ENCODE measurements at regions not wholly inside any gene's neighbourhood (a gene's known extent, or its start where the extent isn't known, plus 50 kb on each side); places are given as distances from the start of the nearest gene placed in this dataset.
A peak's percentile ranks its signal among the peaks of the same experiment; 100 is the strongest.
"Not testable (repeated sequence)": the region's sequence is repeated elsewhere in the genome, so short reads cannot be mapped to it uniquely, and the experiment has no call there.

GRCh38 chr12:127133675-127134335, 1133.2 kb upstream of the TMEM132C start:
- DNase-seq: no peak

DNA sequence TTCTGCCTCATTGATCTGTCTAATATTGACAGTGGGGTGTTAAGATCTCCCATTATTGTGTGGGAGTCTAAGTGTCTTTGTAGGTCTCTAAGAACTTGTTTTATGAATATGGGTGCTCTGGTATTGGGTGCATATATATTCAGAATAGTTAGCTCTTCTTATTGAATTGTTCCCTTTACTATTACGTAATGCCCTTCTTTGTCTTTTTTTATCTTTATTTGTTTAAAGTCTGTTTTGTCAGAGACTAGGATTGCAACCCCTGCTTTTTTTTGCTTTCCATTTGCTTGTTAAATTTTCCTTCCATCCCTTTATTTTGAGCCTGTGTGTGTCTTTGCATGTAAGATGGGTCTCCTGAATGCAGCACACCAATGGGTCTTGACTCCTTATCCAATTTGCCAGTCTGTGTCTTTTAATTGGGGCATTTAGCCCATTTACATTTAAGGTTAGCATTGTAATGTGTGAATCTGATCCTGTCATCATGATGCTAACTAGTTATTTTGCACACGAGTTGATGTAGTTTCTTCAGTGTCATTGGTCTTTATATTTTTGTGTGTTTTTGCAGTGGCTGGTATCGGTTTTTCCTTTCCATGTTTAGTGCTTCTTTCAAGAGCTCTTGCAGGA, 1126.0 kb upstream of the TMEM132C start:
- DNase-seq: not testable (repeated sequence)

GRCh38 chr12:127143020-127143419, 1124.0 kb upstream of the TMEM132C start:
- no peak for DNase-seq

GRCh38 chr12:127144770-127145169, 1122.2 kb upstream of the TMEM132C start:
- no peak for DNase-seq

DNA sequence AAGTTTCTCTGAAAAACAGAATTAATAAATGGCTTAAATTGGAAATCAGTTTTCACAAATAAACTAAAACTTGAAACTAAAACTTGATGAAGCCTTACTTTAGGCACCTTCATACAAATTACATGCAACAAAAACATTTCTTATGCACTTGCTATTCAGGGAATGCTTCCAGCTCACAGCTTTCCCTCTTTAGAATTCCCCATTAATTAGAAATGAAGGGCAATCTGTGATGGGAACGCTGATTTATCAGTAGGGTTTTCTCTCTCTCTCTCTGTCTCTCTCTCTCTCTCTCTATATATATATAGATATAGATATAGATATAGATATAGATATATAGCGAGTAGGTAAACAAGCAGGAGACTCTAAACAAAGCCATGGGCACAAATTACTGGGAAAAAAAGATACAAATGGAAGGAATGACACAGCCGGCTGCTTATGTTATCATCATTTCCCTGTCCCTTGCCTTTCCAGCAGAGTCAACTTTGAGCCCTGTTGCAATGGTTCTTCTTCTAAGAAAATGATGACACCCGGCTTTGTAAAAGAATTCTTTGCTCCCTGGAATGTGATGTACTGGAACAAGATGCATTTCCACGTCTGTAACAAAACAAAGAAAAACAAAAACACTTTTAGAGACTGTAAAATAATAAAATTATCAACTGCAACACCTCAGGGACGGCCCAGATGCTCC, 1121.6 kb upstream of the TMEM132C start:
- DNase-seq: no peak

DNA sequence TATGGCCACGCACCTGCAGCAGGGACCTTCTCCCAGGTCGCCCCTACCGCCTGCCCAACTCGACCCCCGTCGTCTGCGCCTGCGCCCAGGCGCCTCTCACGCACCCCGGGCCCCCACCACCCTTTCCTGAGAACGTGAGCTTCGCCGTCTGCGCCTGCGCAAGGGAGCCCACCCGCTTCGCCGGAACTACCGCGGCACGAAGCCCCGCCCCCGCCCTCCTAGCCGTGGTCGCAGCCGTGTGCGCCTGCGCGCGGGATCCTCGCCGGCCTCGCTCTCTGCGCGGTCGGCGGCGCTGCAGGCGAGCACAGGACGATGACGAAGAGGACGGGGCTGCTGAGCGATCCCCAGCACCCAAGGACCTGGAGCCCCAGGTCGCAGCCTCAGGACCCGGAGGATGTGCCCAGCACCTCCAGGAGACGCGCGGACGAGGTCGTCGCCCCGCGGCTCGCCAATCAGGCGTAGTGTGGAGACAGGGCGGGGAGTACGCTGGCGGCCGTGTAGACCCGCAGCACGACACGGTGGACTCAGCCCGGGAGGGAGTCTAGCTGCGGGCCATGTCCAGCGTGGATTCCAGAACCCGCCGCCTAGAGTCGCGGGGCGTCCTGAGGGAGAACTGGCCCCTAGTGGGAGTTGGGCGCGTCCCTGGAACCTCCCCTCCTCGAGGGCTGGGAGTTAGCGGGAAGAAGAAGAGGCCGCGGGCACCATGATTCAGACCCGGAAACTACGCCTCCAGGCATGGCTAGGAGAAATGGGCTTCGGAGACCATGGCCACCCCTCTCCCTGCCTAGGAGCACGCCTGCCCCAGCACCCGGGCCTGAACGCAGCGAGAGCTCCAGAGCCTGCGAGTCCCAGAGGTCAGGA, 1120.8 kb upstream of the TMEM132C start:
- peak; percentile 76 for DNase-seq

GRCh38 chr12:127146991-127147718, 1119.8 kb upstream of the TMEM132C start:
- DNase-seq: no peak

DNA sequence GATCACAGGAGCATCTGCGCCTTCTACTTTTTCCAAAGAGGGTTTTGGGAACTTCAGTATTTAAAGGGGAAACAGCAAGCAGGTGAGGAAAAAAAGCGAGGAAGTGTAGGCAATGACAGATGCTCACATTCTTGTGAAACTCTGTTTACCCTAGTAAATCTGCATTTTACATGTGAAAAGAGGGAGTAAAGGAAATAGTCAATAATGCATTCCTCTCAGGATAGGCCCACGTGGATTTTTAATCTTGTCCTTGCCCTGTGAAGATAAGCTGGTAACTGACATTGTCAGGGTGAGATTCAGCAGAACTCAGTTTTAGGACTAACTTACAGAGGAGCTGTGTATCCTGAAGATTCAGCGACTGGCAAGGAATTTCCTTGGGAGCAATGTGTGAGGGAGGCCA, 1119.2 kb upstream of the TMEM132C start:
- DNase-seq: no peak

- no peak for DNase-seq
Measured at GRCh38 chr12:127148318-127148717, 1118.7 kb upstream of the TMEM132C start.

DNA sequence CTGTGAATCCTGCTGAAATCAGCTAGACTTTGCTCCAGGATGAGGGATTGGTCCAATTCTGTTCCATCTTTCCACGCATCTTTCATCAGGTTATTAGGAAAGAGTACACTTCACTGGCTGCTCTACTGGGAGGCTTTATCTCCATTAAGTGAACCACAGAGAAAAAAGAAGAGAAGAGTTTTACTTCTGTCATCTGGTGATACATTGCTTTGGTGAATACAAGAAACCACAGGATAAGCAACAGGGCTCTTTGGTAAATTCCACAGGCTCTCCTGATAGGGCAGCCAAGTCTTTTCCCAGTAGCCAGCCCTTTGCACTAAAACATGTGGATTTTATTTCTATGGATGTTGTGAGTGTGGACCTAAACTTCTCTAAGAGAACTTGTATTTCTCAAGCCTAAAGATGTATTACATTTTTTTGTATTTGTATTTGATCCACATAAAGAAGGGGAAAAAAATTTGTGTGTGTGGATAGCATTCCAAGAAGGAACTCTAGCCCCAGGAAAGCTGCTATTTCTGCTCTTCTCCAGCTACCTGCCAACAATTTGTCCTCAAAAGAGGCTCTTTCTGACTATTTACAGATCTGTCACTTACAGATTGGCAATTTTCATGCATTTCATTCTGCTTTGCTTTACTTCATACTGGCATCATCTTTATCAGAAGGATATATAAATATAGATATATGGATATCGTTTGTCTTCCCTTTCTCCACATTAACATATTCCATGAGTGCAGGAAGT, 1117.6 kb upstream of the TMEM132C start:
- DNase-seq: no peak

GRCh38 chr12:127150028-127150427, 1116.9 kb upstream of the TMEM132C start:
- DNase-seq: no peak

- DNase-seq: no peak
Measured at GRCh38 chr12:127150479-127150878, 1116.5 kb upstream of the TMEM132C start.

GRCh38 chr12:127150956-127151355, 1116.0 kb upstream of the TMEM132C start:
- no peak for DNase-seq

- no peak for DNase-seq
Measured at GRCh38 chr12:127153996-127154395, 1113.0 kb upstream of the TMEM132C start.

DNA sequence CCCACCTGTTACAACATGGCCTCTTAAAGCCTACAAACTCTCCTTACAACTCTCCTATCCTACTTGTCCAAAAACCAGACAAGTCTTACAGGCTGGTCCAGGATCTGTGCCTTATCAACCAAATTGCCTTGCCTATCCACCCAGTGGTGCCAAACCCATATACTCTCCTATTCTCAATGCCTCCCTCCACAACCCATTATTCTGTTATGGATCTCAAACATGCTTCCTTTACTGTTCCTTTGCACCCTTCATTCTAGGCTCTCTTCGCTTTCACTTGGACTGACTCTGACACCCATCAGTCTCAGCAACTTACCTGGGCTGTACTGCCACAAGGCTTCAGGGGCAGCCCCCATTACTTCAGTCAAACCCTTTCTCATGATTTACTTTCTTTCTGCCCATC, 1112.1 kb upstream of the TMEM132C start:
- not testable (repeated sequence) for DNase-seq

DNA sequence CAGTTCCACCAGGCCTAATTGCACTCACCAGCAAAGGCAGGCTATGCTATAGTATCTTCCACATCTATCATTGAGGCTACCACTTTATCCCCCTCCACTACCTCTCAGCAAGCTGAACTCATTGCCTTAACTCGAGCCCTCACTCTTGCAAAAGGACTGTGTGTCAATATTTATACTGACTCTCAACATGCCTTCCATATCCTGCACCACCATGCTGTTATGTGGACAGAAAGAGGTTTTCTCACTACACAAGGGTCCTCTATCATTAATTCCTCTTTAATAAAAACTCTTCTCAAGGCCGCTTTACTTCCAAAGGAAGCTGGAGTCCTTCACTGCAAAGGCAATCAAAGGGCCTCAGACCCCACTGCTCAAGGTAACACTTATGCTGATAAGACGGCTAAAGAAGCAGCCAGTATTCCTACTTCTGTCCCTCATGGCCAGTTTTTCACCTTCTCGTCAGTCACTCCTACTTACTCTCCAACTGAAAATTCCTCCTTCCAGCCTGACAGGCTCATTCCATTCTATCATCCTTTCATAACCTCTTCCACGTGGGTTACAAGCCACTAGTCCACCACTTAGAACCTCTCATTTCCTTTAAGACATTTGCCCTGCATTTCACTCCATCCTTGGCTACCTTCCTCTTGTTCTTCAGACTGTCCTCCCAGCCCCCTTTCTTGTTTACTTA, 1110.9 kb upstream of the TMEM132C start:
- DNase-seq: not testable (repeated sequence)

DNA sequence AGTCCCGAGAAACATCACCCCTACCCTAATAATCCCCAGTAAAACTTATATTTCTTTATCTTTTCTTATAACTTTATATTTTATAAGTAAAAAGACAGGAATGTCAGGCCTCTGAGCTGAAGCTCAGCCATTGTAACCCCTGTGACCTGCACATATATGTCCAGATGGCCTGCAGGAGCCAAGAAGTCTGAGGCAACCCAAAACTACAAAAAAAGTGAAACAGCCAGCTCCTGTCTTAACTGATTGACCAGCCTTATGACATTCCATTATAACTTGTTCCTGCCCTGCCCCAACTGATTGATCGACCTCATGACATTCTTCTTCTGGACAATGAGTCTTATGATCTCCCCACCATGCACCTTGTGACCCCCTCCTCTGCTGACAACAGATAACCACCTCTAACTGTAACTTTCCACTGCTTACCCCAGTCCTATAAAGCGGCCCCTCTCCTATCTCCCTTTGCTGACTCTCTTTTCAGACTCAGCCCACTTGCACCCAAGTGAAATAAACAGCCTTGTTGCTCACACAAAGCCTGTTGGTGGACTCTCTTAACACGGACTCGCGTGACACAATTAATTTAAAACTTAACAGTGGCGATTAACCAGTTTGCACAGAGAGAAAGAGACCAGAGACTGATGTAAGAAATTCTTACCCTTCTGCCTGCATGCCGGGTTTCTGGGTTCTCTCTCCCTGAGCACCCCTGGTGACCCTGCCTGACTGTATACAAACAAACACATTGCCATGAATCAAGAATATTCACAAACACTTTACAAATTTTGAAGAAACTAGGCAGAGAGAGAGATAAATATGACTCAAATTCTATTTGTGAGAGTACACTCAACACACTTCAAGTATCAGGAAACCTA, 1109.2 kb upstream of the TMEM132C start:
- not testable (repeated sequence) for DNase-seq

- DNase-seq: no peak
Measured at GRCh38 chr12:127158385-127159061, 1108.4 kb upstream of the TMEM132C start.

DNA sequence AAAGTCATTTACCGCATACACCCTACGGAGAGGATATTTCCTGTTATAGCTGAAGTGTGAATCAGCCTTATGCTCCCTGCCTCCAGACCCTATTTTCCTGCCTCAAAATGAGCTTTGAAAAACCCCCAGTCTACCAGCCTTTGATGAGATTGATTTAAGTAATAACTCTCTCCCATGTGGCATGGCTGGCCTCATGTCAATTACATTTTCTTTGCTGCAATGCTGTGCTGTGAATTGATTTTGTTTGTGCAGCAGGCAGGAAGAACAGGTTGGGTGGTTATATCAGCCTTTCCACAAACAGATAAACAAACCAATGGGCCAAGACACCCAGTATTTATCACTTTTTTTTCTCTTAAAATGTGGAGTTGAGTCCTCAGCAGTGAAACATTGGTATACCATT, 1105.5 kb upstream of the TMEM132C start:
- no peak for DNase-seq

DNA sequence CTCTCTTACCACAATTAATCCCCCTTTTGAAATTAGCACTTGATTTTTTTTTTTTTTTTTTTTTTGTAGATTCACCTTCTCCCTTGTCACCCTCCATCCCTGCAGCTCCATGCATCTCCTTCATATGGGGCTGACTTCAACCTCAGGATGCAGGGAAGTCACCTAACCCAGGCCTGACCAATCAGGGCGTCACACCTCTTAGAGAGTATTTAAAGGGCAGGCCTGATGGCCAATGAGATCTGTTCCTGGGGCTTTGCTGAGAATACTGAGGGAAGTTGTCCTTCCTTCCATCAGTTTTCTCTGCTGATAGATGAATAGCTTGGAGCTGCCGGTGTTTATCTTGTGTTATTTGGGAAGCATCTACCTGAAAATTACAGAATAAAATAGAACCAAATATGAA, 1104.7 kb upstream of the TMEM132C start:
- no peak for DNase-seq
